Lower leg skin (tissue), 3 donors: ENCODE measurements at regions not wholly inside any gene's neighbourhood (a gene's known extent, or its start where the extent isn't known, plus 50 kb on each side); places are given as distances from the start of the nearest gene placed in this dataset.

Experiments used
- CTCF ChIP-seq, 3 donors: fragments of 450-650 bp; IDR thresholded peaks; one replicate each; pipeline ENCODE4 v1.5.1; 2016; ENCODE audit warnings: antibody characterized with exemption in 3 of 3, mild to moderate bottlenecking in 3 of 3, moderate library complexity in 2 of 3
- POLR2A ChIP-seq, 2 donors: fragments of 450-650 bp; IDR thresholded peaks; one replicate each; pipeline ENCODE4 v1.6.1; 2016 to 2017; ENCODE audit warnings: antibody characterized with exemption in 2 of 2, mild to moderate bottlenecking in 1 of 2, moderate library complexity in 1 of 2

GRCh38 chr6:6439778-6440177 is 119.3 kb upstream of the F13A1 start:
- TF ChIP-seq CTCF (IDR thresholded peaks at IDR 0.05) (no peak), POLR2A (IDR thresholded peaks at IDR 0.05) (no peak)
